SK-N-SH (cell line): ENCODE measurements at regions not wholly inside any gene's neighbourhood (a gene's known extent, or its start where the extent isn't known, plus 50 kb on each side); places are given as distances from the start of the nearest gene placed in this dataset.

Experiments used
- CTCF ChIA-PET: fragments of 300-600, 350-600 bp; formaldehyde crosslinking; extraction: SDS; loops from one replicate; lab custom pipeline; 2021; lab: Yijun Ruan, JAX
- POLR2A ChIA-PET: fragments of 350-600 bp; sonication (Branson Sonifier 250); formaldehyde crosslinking; extraction: SDS; loops from one replicate; lab custom pipeline; 2020; ENCODE audit warnings: antibody characterized with exemption, inconsistent platforms; lab: Yijun Ruan, JAX
- DNase-seq: peaks from one replicate; pipeline ENCODE4 v3.0.0; 2012
- H2AFZ ChIP-seq: fragments of 200-600 bp; sonication (generic); 2 replicates; pipeline ENCODE4 v1.8.1; 2016; ENCODE audit warnings: antibody characterized with exemption, mild to moderate bottlenecking, low read depth
- H3F3A ChIP-seq: fragments of 200-600 bp; sonication (generic); replicated peaks from 2 replicates; pipeline ENCODE3; 2016; ENCODE audit warnings: antibody characterized with exemption, mild to moderate bottlenecking; ENCODE audit not compliant: insufficient read depth
- H3K27ac ChIP-seq, 2 experiments: fragments of 200-500 bp in 1 of 2; fragments of 200-600 bp in 1 of 2; sonication (Bioruptor generic) in 1 of 2; sonication (generic), shearing (Covaris generic) in 1 of 2; 2 replicates each; pipeline versions ENCODE4 v1.5.1 to v1.6.1; 2014 to 2016; ENCODE audit warnings: low read depth in 2 of 2, inconsistent platforms in 1 of 2, low read length in 1 of 2, mild to moderate bottlenecking in 1 of 2, mixed read lengths in 1 of 2
- H3K27me3 ChIP-seq: fragments of 200-600 bp; sonication (generic), shearing (Covaris generic); 2 replicates; pipeline ENCODE4 v1.6.1; 2016; ENCODE audit warnings: mixed run types; ENCODE audit not compliant: insufficient read depth
- H3K36me3 ChIP-seq, 2 experiments: fragments of 200-500 bp in 1 of 2; fragments of 200-600 bp in 1 of 2; sonication (Bioruptor generic) in 1 of 2; sonication (generic) in 1 of 2; replicated peaks in 1 of 2; 2 replicates each; pipeline versions ENCODE3 to v1.5.1; 2014 to 2016; ENCODE audit warnings: low read length in 1 of 2, mild to moderate bottlenecking in 1 of 2; ENCODE audit not compliant: insufficient read depth in 2 of 2, control insufficient read depth in 1 of 2
- H3K4me1 ChIP-seq, 2 experiments: fragments of 200-500 bp in 1 of 2; fragments of 200-600 bp in 1 of 2; sonication (Bioruptor generic) in 1 of 2; sonication (generic), shearing (Covaris generic) in 1 of 2; 2 replicates each; pipeline versions ENCODE4 v1.5.1 to v1.6.1; 2014 to 2016; ENCODE audit warnings: low read depth in 1 of 2, low read length in 1 of 2, mixed run types in 1 of 2; ENCODE audit not compliant: insufficient read depth in 2 of 2, control insufficient read depth in 1 of 2
- H3K4me2 ChIP-seq: fragments of 200-600 bp; sonication (generic), shearing (Covaris generic); 2 replicates; pipeline ENCODE4 v1.6.1; 2017; ENCODE audit warnings: mixed run types
- H3K4me3 ChIP-seq, 2 experiments: fragments of 200-500 bp in 1 of 2; fragments of 200-600 bp in 1 of 2; sonication (Bioruptor generic) in 1 of 2; sonication (generic), shearing (Covaris generic) in 1 of 2; 2 replicates each; pipeline versions ENCODE4 v1.5.1 to v1.8.1; 2014 to 2016; ENCODE audit warnings: low read depth in 2 of 2, inconsistent platforms in 1 of 2, low read length in 1 of 2, mild to moderate bottlenecking in 1 of 2, mixed read lengths in 1 of 2, moderate library complexity in 1 of 2
- H3K79me2 ChIP-seq: fragments of 200-600 bp; sonication (generic); 2 replicates; pipeline ENCODE4 v1.8.1; 2017; ENCODE audit warnings: mild to moderate bottlenecking; ENCODE audit not compliant: insufficient read depth
- H3K9ac ChIP-seq: fragments of 200-600 bp; sonication (generic); 2 replicates; pipeline ENCODE4 v1.6.1; 2017; ENCODE audit warnings: mixed run types
- H3K9me2 ChIP-seq: fragments of 200-600 bp; sonication (generic); 2 replicates; pipeline ENCODE4 v1.6.1; 2017; ENCODE audit warnings: mixed run types
- H3K9me3 ChIP-seq: fragments of 200-600 bp; sonication (generic); 2 replicates; pipeline ENCODE4 v1.6.1; 2017; ENCODE audit warnings: mixed run types, mild to moderate bottlenecking, moderate library complexity
- H4K20me1 ChIP-seq: fragments of 200-600 bp; sonication (generic); 2 replicates; pipeline ENCODE4 v1.6.1; 2017; ENCODE audit warnings: mild to moderate bottlenecking, mixed run types; ENCODE audit not compliant: insufficient read depth
- FOXJ3 ChIP-seq: sonication (generic); formaldehyde crosslinking; IDR thresholded peaks from 2 replicates; pipeline ENCODE4 v1.5.1; 2020; ENCODE audit warnings: mild to moderate bottlenecking, missing genetic modification reagents
- JUND ChIP-seq: IDR thresholded peaks from 2 replicates; pipeline ENCODE4 v1.4.0; 2012
- MEF2A ChIP-seq: IDR thresholded peaks from 2 replicates; pipeline ENCODE4 v1.4.0; 2012; ENCODE audit warnings: low read depth, borderline replicate concordance
- RXRA ChIP-seq: IDR thresholded peaks from 2 replicates; pipeline ENCODE4 v1.4.0; 2012; ENCODE audit warnings: low read depth, mild to moderate bottlenecking, borderline replicate concordance
- WGBS: methylation state at CpG from one replicate; pipeline ENCODE4 v1.1.6; 2017; ENCODE audit warnings: low lambda C conversion rate; 5-methylcytosine and 5-hydroxymethylcytosine counted together
- TF ChIP-seq, protein P1 (sequence below): IDR thresholded peaks from 2 replicates; pipeline ENCODE4 v1.4.0; 2012; ENCODE audit warnings: low read depth
- TF ChIP-seq, protein P2 (sequence below): fragments of 150-350 bp; IDR thresholded peaks from 2 replicates; pipeline ENCODE4 v1.6.1; 2016; ENCODE audit warnings: mild to moderate bottlenecking, low read depth, low read length
- TF ChIP-seq, protein P3 (sequence below): IDR thresholded peaks from 2 replicates; pipeline ENCODE4 v1.4.0; 2012; ENCODE audit warnings: low read depth, borderline replicate concordance
- TF ChIP-seq, protein P4 (sequence below): IDR thresholded peaks from 2 replicates; pipeline ENCODE4 v1.6.1; 2012; ENCODE audit warnings: mild to moderate bottlenecking, low read depth, low read length, moderate library complexity

DNA sequence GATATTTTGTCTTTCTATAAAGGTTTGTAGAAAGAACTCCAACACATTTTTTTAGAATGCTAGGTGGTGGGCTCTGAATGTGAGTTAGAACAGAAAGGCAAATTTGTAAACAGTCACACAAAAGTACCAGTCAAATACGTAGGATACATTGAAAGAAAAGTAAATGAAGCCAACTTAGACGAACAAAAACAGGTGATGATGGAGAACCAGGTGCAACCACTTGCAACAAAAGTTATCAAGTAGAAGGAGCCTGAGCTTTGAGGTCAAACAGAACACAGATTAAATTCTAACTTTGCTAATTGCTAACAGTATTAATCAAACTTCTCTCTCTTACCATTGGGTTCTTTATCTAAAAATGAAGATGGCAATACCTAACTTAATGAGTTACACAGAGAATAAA lies 62.7 kb upstream of the DAPP1 start:
- no peak for DNase-seq
- Histone ChIP-seq H4K20me1 (no peaks in the 10 kb centered on the region), H3K27me3 (no peaks in the 10 kb centered on the region), H3K9me3 (no peaks in the 10 kb centered on the region), H3K9ac (no peak overlapping the region), H3K36me3 (no peaks in the 10 kb centered on the region), H3K4me3 (no peak overlapping the region), H3K79me2 (no peaks in the 10 kb centered on the region), H3K4me1 (peaks cover 0 to 10% of the 10 kb centered on the region in 2 experiments; a peak in 1 of 4 replicates), H3K4me2 (no peak overlapping the region), H3K27ac (no peak overlapping the region), H3K9me2 (no peaks in the 10 kb centered on the region), H3F3A (peaks cover 3% of the 10 kb centered on the region), H2AFZ (no peak overlapping the region)
- 61% methylated on average over 2 of the region's 2 CpGs for WGBS
- TF ChIP-seq MEF2A, result no peak
- TF ChIP-seq, protein P1, sequence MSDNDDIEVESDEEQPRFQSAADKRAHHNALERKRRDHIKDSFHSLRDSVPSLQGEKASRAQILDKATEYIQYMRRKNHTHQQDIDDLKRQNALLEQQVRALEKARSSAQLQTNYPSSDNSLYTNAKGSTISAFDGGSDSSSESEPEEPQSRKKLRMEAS, result no peak
- POLR2A ChIA-PET, result interaction anchor here (0.6 kb wide), 1 partner anchor 37 kb away, joined by 4 read pairs; no protein-coding TSS in a partner anchor
- CTCF ChIA-PET, result interaction anchor here (1.2 kb wide), 1 partner anchor 54 kb away, joined by 3 read pairs; no protein-coding TSS in a partner anchor

DNA sequence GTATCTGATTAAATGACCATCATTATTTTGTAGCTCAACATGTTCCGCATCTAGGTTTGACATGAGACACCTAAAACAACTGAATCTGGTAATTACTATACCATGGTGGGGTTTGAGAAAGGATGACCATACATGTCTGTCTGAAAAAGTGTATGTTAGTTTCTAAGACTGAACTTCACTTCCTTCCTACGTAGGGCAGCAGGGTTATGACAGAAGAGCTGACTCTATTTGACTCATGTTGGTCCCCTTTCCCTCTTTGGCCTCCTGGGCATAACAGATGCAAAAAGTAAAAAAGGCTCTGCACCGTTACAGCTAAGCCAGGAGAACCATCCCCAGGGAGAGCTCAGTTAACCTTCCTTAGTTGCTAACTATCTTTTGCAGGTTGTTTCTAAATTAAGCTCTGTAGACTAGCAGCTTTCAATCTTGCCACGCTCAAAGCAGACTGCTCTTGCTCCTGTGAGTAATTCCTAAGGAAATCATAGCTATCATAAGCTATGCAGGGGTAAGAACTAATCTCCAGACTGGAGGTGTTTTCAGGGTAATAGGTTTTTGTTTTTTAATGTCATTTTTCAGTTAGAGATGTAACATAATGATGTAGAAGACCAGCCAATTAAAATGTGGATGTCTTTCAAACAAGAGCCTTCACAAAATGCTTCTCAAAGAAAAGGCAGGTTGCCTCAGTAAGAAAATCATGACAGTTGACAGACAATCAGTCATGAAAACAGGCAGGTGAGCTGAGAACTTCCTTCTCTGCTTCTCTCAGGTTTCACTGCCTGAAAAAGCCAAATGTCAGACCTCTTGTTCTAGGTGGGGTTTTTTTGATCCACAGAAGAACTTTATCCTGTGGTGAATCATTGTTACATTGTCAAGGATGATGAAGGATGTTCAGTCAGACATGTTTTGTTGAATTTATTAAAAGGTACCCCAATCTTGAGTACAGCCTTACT lies 66.9 kb upstream of the DAPP1 start:
- Histone ChIP-seq H3K9me3 (no peaks in the 10 kb centered on the region), H3K4me1 (no peaks in the 10 kb centered on the region), H3K27me3 (no peaks in the 10 kb centered on the region), H3K4me2 (no peak overlapping the region), H3K36me3 (no peaks in the 10 kb centered on the region), H3K9ac (no peak overlapping the region), H3K9me2 (no peaks in the 10 kb centered on the region), H2AFZ (no peak overlapping the region), H3K4me3 (no peak overlapping the region), H4K20me1 (no peaks in the 10 kb centered on the region), H3K79me2 (no peaks in the 10 kb centered on the region), H3F3A (no peaks in the 10 kb centered on the region), H3K27ac (no peak overlapping the region)
- no peak for DNase-seq
- WGBS, result 55% methylated on average over 4 of the region's 4 CpGs
- ChIA-PET CTCF (interaction anchor here (1.3 kb wide), 1 partner anchor 62 kb away, joined by 6 read pairs; no protein-coding TSS in a partner anchor), POLR2A (interaction anchor here (0.8 kb wide), 1 partner anchor 9 kb away, joined by 3 read pairs; no protein-coding TSS in a partner anchor)
- TF ChIP-seq, protein P2, sequence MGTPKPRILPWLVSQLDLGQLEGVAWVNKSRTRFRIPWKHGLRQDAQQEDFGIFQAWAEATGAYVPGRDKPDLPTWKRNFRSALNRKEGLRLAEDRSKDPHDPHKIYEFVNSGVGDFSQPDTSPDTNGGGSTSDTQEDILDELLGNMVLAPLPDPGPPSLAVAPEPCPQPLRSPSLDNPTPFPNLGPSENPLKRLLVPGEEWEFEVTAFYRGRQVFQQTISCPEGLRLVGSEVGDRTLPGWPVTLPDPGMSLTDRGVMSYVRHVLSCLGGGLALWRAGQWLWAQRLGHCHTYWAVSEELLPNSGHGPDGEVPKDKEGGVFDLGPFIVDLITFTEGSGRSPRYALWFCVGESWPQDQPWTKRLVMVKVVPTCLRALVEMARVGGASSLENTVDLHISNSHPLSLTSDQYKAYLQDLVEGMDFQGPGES, result no peak
- TF ChIP-seq RXRA (no peak), FOXJ3 (CRISPR knock-in tag) (no peak), JUND (no peak)
- TF ChIP-seq, protein P3, sequence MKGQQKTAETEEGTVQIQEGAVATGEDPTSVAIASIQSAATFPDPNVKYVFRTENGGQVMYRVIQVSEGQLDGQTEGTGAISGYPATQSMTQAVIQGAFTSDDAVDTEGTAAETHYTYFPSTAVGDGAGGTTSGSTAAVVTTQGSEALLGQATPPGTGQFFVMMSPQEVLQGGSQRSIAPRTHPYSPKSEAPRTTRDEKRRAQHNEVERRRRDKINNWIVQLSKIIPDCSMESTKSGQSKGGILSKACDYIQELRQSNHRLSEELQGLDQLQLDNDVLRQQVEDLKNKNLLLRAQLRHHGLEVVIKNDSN, result no peak
- TF ChIP-seq, protein P4, sequence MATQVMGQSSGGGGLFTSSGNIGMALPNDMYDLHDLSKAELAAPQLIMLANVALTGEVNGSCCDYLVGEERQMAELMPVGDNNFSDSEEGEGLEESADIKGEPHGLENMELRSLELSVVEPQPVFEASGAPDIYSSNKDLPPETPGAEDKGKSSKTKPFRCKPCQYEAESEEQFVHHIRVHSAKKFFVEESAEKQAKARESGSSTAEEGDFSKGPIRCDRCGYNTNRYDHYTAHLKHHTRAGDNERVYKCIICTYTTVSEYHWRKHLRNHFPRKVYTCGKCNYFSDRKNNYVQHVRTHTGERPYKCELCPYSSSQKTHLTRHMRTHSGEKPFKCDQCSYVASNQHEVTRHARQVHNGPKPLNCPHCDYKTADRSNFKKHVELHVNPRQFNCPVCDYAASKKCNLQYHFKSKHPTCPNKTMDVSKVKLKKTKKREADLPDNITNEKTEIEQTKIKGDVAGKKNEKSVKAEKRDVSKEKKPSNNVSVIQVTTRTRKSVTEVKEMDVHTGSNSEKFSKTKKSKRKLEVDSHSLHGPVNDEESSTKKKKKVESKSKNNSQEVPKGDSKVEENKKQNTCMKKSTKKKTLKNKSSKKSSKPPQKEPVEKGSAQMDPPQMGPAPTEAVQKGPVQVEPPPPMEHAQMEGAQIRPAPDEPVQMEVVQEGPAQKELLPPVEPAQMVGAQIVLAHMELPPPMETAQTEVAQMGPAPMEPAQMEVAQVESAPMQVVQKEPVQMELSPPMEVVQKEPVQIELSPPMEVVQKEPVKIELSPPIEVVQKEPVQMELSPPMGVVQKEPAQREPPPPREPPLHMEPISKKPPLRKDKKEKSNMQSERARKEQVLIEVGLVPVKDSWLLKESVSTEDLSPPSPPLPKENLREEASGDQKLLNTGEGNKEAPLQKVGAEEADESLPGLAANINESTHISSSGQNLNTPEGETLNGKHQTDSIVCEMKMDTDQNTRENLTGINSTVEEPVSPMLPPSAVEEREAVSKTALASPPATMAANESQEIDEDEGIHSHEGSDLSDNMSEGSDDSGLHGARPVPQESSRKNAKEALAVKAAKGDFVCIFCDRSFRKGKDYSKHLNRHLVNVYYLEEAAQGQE, result no peak
